Smooth muscle cell of the brain vasculature (primary cell): ENCODE measurements at regions not wholly inside any gene's neighbourhood (a gene's known extent, or its start where the extent isn't known, plus 50 kb on each side); places are given as distances from the start of the nearest gene placed in this dataset.

Experiments
- DNase-seq: peaks from one replicate; pipeline ENCODE4 v3.0.0-alpha.2; 2012; ENCODE audit warnings: low read depth, low spot score

DNA sequence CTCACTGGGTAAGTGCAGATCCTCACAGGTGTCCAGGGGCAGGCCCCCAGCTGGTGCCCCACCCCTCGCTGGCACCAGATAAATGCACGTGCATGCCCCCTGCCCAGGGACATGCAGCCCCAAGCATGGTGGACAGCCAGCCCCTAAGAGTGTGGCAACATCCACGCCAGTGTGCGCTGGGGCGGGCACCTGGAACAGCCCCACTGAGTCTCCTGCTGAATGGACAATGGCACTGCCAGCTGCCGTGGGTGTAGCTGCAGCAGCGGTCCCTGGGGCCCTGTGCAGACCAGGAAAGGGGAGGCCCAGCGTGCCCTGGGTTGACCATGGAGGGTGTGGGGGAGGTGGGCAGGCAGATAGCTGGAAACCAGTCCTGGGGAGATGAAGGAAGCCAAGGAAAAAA, 538.7 kb upstream of the SGCG start:
- DNase-seq: no peak

GRCh38 chr13:22644941-22645340, 535.8 kb upstream of the SGCG start:
- no peak for DNase-seq

GRCh38 chr13:22647156-22647850, 533.5 kb upstream of the SGCG start:
- no peak for DNase-seq

DNA sequence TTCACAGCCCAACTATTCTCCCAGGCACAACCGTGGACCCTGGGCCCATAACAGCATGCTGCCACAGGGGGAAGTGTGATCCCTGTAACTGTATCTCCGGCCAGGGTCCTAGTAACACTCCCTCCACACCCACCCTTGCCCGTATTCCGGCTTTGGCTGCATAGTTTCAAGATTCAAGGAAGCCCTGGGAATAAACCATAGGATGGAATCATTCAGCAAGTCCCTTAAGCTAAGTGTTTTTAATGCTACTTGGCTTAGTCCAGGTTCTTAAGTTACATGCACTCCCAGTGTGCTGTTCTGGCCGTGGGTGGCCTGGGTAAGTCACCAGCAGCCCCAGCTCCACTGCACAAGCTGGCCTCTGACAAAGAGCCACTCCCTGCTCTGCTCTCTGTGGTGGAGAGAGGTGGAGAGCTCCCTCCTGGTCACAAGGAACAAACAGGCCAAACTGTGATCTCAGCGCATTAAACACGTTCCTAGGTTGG, 532.4 kb upstream of the SGCG start:
- DNase-seq: no peak

GRCh38 chr13:22652796-22653195, 528.0 kb upstream of the SGCG start:
- DNase-seq: no peak

- no peak for DNase-seq
Observed at GRCh38 chr13:22653866-22654265, 526.9 kb upstream of the SGCG start.

- DNase-seq: no peak
Observed at GRCh38 chr13:22655106-22655852, 525.5 kb upstream of the SGCG start.

- DNase-seq: no peak
Observed at GRCh38 chr13:22662771-22663170, 518.0 kb upstream of the SGCG start.

DNA sequence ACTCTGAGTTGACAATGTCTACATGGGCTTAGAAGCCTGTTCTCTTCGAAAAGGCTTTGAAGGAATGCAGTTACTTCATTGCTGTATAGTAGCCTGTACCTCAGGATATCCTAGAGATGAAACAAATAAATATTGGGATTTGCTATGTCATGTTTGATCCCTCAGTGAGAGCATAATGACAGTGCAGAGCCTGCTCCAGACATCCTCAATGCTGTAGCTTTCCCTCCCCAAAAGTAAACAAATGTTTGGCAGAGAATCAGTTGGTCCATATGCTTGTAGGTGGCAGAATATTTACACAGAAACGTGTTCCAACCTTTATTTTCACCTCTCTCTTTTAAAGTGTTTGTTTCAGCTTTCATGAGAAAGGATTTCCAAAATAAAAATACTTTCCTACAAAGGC, 515.3 kb upstream of the SGCG start:
- DNase-seq: no peak

GRCh38 chr13:22690756-22691155, 490.0 kb upstream of the SGCG start:
- DNase-seq: no peak

DNA sequence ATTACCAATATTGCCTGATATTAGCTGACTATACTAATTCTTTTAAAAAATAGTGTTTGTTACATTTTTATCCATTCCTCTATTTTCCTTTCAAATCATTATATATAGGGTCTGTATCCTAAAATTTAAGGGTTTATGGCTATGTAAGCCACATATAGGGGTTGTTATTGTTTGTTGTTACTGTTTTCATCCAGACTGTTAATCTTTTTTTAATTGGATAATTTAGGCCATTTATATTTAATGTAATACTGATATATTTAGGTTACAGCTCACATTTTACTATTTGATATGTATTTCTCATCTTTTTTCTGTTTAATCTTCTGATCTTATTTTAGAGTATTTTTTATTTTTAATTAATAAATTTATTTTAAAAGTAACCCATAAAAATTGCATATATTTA, 487.1 kb upstream of the SGCG start:
- no peak for DNase-seq

DNA sequence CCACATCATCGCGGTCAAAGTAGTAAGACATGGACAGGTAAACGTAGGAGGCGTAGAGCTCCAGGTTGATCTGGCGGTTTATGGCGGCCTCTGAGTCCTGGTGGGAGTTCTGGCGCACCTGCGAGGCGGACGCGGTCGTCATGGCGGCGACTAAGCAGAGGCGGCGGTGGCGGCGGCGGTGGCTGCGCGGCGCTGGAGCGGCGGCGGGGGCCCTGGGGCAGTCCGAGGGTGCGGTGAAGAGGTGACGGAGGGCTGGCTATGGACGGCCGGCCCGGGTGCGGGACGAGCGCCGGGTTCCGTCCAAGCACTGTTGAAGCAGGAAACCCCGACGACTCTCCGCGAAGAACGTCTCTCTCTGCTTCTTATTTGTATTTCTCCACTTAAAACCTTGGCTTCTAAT, 484.3 kb upstream of the SGCG start:
- DNase-seq: no peak

GRCh38 chr13:22698467-22698866, 482.3 kb upstream of the SGCG start:
- no peak for DNase-seq

DNA sequence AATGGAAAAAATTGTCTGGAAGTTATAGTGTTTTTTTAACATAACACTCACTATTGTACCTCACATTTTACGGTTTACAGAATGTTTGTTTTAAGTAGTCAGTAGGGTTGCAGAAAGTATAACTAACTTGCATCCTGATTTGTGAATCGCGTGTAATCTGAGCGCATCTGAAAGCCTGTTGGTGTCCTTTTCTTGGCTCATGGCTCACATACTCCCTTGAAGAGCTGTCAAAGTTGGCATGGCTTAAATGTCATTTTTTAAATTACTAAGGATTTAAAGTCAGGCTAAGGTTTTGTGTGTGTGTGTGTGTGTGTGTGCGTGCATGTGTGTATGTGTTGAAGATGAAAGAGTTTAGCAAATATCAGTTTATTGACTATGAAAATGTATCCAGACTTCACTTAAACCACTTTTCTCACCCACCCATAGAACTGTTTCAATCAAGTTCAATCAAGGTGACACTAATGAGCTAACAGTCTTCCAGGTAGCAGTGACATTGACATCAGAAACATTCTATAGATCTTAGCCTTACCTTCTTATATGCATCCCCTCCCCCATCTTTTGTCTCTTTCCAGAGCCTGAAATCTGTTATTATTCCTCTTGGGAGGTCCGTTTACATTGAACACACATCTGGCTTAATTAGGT, 480.4 kb upstream of the SGCG start:
- no peak for DNase-seq

DNA sequence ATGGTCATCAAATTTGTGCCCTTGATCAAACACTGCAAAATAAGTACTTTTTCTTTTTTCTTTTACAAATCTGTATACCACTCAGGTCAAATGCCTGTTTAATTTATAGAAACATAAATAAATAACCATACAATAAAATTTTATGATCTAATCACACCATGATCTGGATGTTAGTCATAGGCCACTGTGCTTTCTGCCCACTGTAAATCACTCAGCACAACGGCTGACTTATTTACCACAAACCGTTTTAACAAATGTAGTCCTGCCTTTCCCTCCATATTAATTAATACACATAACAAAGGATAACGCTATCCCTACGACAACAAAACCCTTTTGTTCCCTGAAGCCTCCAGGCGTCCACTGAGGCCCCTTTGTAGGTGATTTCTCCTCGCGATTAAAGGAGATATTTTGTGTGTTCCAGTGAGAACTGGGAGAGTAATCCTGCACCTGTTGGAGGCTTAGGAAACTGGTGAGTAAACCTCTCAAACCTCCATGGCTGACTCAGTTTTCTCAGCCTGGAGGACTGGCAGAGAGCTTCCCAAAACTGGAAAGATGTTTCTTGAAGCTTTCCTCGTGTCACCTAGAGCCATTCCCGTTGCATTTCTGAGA, 477.1 kb upstream of the SGCG start:
- no peak for DNase-seq

DNA sequence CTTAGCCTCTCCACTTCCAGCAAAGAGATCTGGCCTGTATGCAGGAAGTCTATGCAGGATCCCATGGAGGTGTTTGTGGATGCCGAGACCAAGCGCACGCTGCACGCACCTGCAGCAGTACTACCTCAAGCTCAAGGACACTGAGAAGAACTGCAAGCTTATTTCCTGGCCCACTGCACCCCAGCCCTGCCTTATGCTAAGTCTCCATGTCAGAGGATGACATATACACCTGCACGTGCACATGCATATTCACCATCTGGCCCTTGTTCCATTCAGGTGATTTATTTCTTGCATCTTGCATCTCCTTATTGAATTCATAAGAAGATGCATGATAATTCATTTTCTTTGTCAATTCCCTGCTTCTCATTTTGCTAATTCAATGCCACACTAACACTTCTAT, 472.8 kb upstream of the SGCG start:
- DNase-seq: no peak

DNA sequence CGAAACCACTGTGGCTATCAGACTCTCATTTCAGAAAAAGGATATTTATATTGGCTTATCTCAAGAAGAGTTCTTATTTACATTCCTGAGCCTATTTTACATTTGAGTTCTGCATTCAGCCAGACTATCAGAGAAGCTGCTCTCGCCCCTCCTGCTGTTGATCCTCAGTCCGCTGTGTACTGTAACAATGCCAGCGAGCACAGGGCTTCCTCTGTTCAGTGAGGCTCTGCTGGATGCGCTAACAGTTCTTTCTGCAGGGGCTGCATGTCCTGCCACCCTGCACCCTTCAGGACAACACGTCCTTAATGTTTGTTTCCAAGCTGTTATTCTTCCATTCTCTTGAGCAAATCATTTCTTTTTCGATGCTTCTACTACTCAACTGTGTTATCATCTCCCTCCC, 463.7 kb upstream of the SGCG start:
- DNase-seq: no peak

DNA sequence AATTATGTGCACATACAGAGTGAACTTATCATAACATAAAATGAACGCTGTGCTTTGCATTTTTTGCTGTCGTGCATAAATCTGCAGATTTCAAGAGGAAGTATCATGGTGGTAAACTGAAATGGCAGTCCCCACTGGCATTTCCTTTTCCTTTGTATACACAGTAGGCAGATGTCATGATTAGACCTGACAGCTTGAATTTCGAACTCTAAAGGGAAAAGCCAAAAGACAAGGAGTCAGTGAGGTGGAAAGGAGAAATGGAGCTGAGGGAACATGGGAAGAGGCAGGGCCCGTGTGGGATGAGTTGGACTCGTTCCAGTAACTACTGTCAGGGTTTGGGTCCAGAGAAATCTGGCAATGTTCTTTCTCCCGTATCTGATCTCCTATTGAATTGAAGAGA, 454.1 kb upstream of the SGCG start:
- no peak for DNase-seq

GRCh38 chr13:22735011-22735995, 445.5 kb upstream of the SGCG start:
- no peak for DNase-seq

- DNase-seq: no peak
Observed at GRCh38 chr13:22736084-22736767, 444.6 kb upstream of the SGCG start.

DNA sequence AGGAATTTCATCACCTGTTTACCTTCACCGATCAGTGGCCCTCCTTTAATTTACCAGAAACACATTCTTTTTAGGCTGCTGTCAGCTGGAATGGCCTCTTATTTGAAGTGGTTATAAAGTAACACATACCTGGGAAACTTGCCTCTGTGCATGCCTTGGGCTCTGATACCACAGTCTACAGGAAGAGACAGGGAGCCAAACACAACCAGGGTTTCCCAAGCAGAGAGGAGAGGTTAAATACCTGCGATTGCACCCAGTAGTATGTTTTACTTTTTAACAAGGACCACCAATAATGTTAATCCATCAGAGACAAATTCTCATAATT, 444.0 kb upstream of the SGCG start:
- DNase-seq: no peak
